Limb (tissue), 2 donors: ENCODE measurements at regions not wholly inside any gene's neighbourhood (a gene's known extent, or its start where the extent isn't known, plus 50 kb on each side); places are given as distances from the start of the nearest gene placed in this dataset.

Source experiments
- DNase-seq, 2 donors: peaks; one replicate each; pipeline ENCODE4 v3.0.0-alpha.2; 2016; ENCODE audit errors: extremely low spot score in 2 of 2

GRCh38 chr15:29611057-29611456 lies 211.2 kb downstream of the TJP1 start:
- no peak for DNase-seq

GRCh38 chr15:29601811-29602210 lies 220.5 kb downstream of the TJP1 start:
- no peak for DNase-seq

GRCh38 chr15:29600262-29600661 lies 222.0 kb downstream of the TJP1 start:
- DNase-seq = no peak

GRCh38 chr15:29596266-29596665 lies 226.0 kb downstream of the TJP1 start:
- DNase-seq = no peak

GRCh38 chr15:29593629-29594028 lies 228.6 kb downstream of the TJP1 start:
- DNase-seq = no peak

GRCh38 chr15:29593111-29593510 lies 229.2 kb downstream of the TJP1 start:
- DNase-seq = no peak

- no peak for DNase-seq
These were observed 231.6 kb downstream of the TJP1 start for GRCh38 chr15:29590701-29591100.

- DNase-seq = no peak
These were observed 232.3 kb downstream of the TJP1 start for GRCh38 chr15:29589975-29590374.

GRCh38 chr15:29589416-29589815 lies 232.9 kb downstream of the TJP1 start:
- no peak for DNase-seq

- DNase-seq = no peak
These were observed 248.9 kb downstream of the TJP1 start for GRCh38 chr15:29573197-29573838.

- peak in 1 of 2 donors; percentile 34 for DNase-seq
These were observed 250.4 kb downstream of the TJP1 start for GRCh38 chr15:29571792-29572431.

GRCh38 chr15:29570948-29571791 lies 251.1 kb downstream of the TJP1 start:
- DNase-seq = peak in 1 of 2 donors; percentile 79

GRCh38 chr15:29570121-29570947 lies 251.9 kb downstream of the TJP1 start:
- peak in 1 of 2 donors; percentile 69 for DNase-seq

- no peak for DNase-seq
These were observed 252.7 kb downstream of the TJP1 start for GRCh38 chr15:29569533-29570092.

GRCh38 chr15:29568840-29569532 lies 253.3 kb downstream of the TJP1 start:
- DNase-seq = no peak

GRCh38 chr15:29567336-29567735 lies 254.9 kb downstream of the TJP1 start:
- DNase-seq = no peak

GRCh38 chr15:29566914-29567313 lies 255.4 kb downstream of the TJP1 start:
- DNase-seq = no peak

- DNase-seq = no peak
These were observed 259.2 kb downstream of the TJP1 start for GRCh38 chr15:29563112-29563511.

GRCh38 chr15:29560896-29561295 lies 261.4 kb downstream of the TJP1 start:
- no peak for DNase-seq

- DNase-seq = no peak
These were observed 264.0 kb downstream of the TJP1 start for GRCh38 chr15:29558261-29558660.

- no peak for DNase-seq
These were observed 265.1 kb downstream of the TJP1 start for GRCh38 chr15:29557171-29557570.
